SK-N-SH treated with all-trans-retinoic acid at 6 μM for 48 hours (cell line): ENCODE measurements at regions not wholly inside any gene's neighbourhood (a gene's known extent, or its start where the extent isn't known, plus 50 kb on each side); places are given as distances from the start of the nearest gene placed in this dataset.

Experiments
- ATAC-seq: fragments of 200-7000 bp; cut with Tn5 transposase; 3 replicates; pipeline ENCODE4 v1.9.1; 2020; ENCODE audit warnings: mild to moderate bottlenecking, moderate library complexity
- ARNTL ChIP-seq: fragments of 450-650 bp; formaldehyde crosslinking; IDR thresholded peaks from 2 replicates; pipeline ENCODE4 v1.5.0; 2020; ENCODE audit warnings: low read depth, mild to moderate bottlenecking, moderate library complexity, borderline replicate concordance
- BACH2 ChIP-seq: fragments of 250-450 bp; sonication (Bioruptor Pico); IDR thresholded peaks from 2 replicates; pipeline ENCODE4 v1.9.0; 2021; ENCODE audit warnings: mild to moderate bottlenecking, borderline replicate concordance
- CSDC2 ChIP-seq: fragments of 250-450 bp; sonication (Bioruptor Pico); IDR thresholded peaks from 2 replicates; pipeline ENCODE4 v1.5.0; 2020; ENCODE audit warnings: mild to moderate bottlenecking, moderate library complexity
- CSRNP3 ChIP-seq: fragments of 250-450 bp; sonication (Bioruptor Pico); IDR thresholded peaks from 2 replicates; pipeline ENCODE4 v1.5.1; 2021; ENCODE audit warnings: mild to moderate bottlenecking, moderate library complexity
- ESRRG ChIP-seq: fragments of 250-450 bp; sonication (Bioruptor Pico); IDR thresholded peaks from 2 replicates; pipeline ENCODE4 v1.6.1; 2021; ENCODE audit warnings: mild to moderate bottlenecking
- GLIS3 ChIP-seq: fragments of 250-450 bp; sonication (Bioruptor Pico); IDR thresholded peaks from 2 replicates; pipeline ENCODE4 v1.5.0; 2020; ENCODE audit warnings: mild to moderate bottlenecking, moderate library complexity
- ISL1 ChIP-seq: fragments of 250-450 bp; sonication (Bioruptor Pico); IDR thresholded peaks from 2 replicates; pipeline ENCODE4 v2.1.2; 2022; ENCODE audit warnings: mild to moderate bottlenecking, moderate library complexity
- OSR1 ChIP-seq: fragments of 250-450 bp; sonication (Bioruptor Pico); IDR thresholded peaks from 2 replicates; pipeline ENCODE4 v1.8.0; 2022; ENCODE audit warnings: moderate library complexity, mild to moderate bottlenecking, inconsistent platforms
- POU6F1 ChIP-seq: fragments of 250-450 bp; sonication (Bioruptor Pico); IDR thresholded peaks from 2 replicates; pipeline ENCODE4 v1.8.0; 2021; ENCODE audit warnings: low read depth, mild to moderate bottlenecking, moderate library complexity, borderline replicate concordance
- PPARA ChIP-seq: fragments of 250-450 bp; sonication (Bioruptor Pico); IDR thresholded peaks from 2 replicates; pipeline ENCODE4 v1.5.0; 2020; ENCODE audit warnings: mild to moderate bottlenecking, borderline replicate concordance
- RARB ChIP-seq: fragments of 250-450 bp; sonication (Bioruptor Pico); IDR thresholded peaks from 2 replicates; pipeline ENCODE4 v1.8.0; 2021; ENCODE audit warnings: mild to moderate bottlenecking, moderate library complexity
- SNAI2 ChIP-seq: fragments of 250-450 bp; sonication (Bioruptor Pico); IDR thresholded peaks from 2 replicates; pipeline ENCODE4 v1.5.0; 2020; ENCODE audit warnings: mild to moderate bottlenecking, moderate library complexity
- TCF4 ChIP-seq: fragments of 250-450 bp; sonication (Bioruptor Pico); IDR thresholded peaks from 2 replicates; pipeline ENCODE4 v1.8.0; 2021; ENCODE audit warnings: mild to moderate bottlenecking, moderate library complexity, borderline replicate concordance
- TOX ChIP-seq: fragments of 250-450 bp; sonication (Bioruptor Pico); IDR thresholded peaks from 2 replicates; pipeline ENCODE4 v1.8.0; 2021; ENCODE audit warnings: mild to moderate bottlenecking, moderate library complexity, borderline replicate concordance
- ZC3H10 ChIP-seq: fragments of 250-450 bp; sonication (Bioruptor Pico); IDR thresholded peaks from 2 replicates; pipeline ENCODE4 v1.5.1; 2021; ENCODE audit warnings: mild to moderate bottlenecking, moderate library complexity
- ZFP3 ChIP-seq: fragments of 250-450 bp; sonication (Bioruptor Pico); IDR thresholded peaks from 2 replicates; pipeline ENCODE4 v1.5.0; 2020; ENCODE audit warnings: mild to moderate bottlenecking, moderate library complexity
- ZFP30 ChIP-seq: fragments of 450-650 bp; formaldehyde crosslinking; IDR thresholded peaks from 2 replicates; pipeline ENCODE4 v1.5.0; 2022; ENCODE audit warnings: mild to moderate bottlenecking, moderate library complexity
- ZNF8 ChIP-seq: fragments of 450-650 bp; formaldehyde crosslinking; IDR thresholded peaks from 2 replicates; pipeline ENCODE4 v1.5.0; 2020; ENCODE audit warnings: mild to moderate bottlenecking, moderate library complexity
- TF ChIP-seq, protein P1 (sequence below): fragments of 250-450 bp; sonication (Bioruptor Pico); IDR thresholded peaks from 2 replicates; pipeline ENCODE4 v1.5.1; 2020; ENCODE audit warnings: low read depth, mild to moderate bottlenecking, moderate library complexity
- TF ChIP-seq, protein P2 (sequence below): fragments of 250-450 bp; sonication (Bioruptor Pico); IDR thresholded peaks from 2 replicates; pipeline ENCODE4 v1.8.0; 2020; ENCODE audit warnings: mild to moderate bottlenecking, moderate library complexity, borderline replicate concordance
- TF ChIP-seq, protein P3 (sequence below): fragments of 250-450 bp; sonication (Bioruptor Pico); IDR thresholded peaks from 2 replicates; pipeline ENCODE4 v1.5.0; 2020; ENCODE audit warnings: mild to moderate bottlenecking, moderate library complexity

- ATAC-seq = no peak
These were observed 91.8 kb upstream of the LRFN2 start for GRCh38 chr6:40678941-40679340.

DNA sequence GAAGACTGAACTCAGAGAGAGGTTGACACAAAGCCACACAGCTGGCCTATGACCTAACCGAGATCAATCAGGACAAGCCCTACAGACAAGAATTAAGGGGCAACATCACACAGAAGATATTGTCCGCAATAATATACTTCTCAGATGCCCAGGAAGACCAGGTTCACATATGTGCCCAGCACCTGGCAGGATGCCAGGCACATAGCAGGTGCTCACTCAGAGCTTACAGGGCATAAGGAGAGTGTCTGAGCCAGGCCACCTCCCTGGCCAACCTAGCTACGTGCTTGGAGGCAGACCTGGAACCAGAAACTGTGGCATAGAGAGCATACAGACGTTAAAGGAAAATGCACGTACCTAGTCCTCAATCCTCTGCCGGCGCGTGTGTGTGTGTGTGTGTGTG, 87.0 kb upstream of the LRFN2 start:
- no peak for ATAC-seq
- TF ChIP-seq ZNF8 (CRISPR knock-in tag) (no peak), GLIS3 (no peak), ISL1 (CRISPR knock-in tag) (no peak), ZFP30 (CRISPR knock-in tag) (no peak), TCF4 (CRISPR knock-in tag) (no peak), POU6F1 (CRISPR knock-in tag) (no peak), OSR1 (no peak), PPARA (CRISPR knock-in tag) (no peak), BACH2 (CRISPR knock-in tag) (no peak), SNAI2 (no peak), RARB (CRISPR knock-in tag) (no peak), CSDC2 (CRISPR knock-in tag) (no peak), ARNTL (no peak), ESRRG (no peak), TOX (no peak), CSRNP3 (CRISPR knock-in tag) (no peak), ZC3H10 (CRISPR knock-in tag) (no peak)
- TF ChIP-seq, protein P1, sequence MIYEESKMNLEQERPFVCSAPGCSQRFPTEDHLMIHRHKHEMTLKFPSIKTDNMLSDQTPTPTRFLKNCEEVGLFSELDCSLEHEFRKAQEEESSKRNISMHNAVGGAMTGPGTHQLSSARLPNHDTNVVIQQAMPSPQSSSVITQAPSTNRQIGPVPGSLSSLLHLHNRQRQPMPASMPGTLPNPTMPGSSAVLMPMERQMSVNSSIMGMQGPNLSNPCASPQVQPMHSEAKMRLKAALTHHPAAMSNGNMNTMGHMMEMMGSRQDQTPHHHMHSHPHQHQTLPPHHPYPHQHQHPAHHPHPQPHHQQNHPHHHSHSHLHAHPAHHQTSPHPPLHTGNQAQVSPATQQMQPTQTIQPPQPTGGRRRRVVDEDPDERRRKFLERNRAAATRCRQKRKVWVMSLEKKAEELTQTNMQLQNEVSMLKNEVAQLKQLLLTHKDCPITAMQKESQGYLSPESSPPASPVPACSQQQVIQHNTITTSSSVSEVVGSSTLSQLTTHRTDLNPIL (CRISPR knock-in tag) = no peak
- TF ChIP-seq, protein P2, sequence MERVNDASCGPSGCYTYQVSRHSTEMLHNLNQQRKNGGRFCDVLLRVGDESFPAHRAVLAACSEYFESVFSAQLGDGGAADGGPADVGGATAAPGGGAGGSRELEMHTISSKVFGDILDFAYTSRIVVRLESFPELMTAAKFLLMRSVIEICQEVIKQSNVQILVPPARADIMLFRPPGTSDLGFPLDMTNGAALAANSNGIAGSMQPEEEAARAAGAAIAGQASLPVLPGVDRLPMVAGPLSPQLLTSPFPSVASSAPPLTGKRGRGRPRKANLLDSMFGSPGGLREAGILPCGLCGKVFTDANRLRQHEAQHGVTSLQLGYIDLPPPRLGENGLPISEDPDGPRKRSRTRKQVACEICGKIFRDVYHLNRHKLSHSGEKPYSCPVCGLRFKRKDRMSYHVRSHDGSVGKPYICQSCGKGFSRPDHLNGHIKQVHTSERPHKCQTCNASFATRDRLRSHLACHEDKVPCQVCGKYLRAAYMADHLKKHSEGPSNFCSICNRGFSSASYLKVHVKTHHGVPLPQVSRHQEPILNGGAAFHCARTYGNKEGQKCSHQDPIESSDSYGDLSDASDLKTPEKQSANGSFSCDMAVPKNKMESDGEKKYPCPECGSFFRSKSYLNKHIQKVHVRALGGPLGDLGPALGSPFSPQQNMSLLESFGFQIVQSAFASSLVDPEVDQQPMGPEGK (CRISPR knock-in tag) = no peak
- TF ChIP-seq, protein P3, sequence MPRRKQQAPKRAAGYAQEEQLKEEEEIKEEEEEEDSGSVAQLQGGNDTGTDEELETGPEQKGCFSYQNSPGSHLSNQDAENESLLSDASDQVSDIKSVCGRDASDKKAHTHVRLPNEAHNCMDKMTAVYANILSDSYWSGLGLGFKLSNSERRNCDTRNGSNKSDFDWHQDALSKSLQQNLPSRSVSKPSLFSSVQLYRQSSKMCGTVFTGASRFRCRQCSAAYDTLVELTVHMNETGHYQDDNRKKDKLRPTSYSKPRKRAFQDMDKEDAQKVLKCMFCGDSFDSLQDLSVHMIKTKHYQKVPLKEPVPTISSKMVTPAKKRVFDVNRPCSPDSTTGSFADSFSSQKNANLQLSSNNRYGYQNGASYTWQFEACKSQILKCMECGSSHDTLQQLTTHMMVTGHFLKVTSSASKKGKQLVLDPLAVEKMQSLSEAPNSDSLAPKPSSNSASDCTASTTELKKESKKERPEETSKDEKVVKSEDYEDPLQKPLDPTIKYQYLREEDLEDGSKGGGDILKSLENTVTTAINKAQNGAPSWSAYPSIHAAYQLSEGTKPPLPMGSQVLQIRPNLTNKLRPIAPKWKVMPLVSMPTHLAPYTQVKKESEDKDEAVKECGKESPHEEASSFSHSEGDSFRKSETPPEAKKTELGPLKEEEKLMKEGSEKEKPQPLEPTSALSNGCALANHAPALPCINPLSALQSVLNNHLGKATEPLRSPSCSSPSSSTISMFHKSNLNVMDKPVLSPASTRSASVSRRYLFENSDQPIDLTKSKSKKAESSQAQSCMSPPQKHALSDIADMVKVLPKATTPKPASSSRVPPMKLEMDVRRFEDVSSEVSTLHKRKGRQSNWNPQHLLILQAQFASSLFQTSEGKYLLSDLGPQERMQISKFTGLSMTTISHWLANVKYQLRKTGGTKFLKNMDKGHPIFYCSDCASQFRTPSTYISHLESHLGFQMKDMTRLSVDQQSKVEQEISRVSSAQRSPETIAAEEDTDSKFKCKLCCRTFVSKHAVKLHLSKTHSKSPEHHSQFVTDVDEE = no peak

More at GRCh38 chr6:40678941-40679340, 91.8 kb upstream of the LRFN2 start:
- TF ChIP-seq, protein P1 (CRISPR knock-in tag) = no peak
- TF ChIP-seq ARNTL (no peak), RARB (CRISPR knock-in tag) (no peak), ZFP3 (CRISPR knock-in tag) (no peak)

GRCh38 chr6:40672087-40672486, 84.9 kb upstream of the LRFN2 start:
- ATAC-seq = no peak

More at GRCh38 chr6:40672087-40672486, 84.9 kb upstream of the LRFN2 start:
- no peak for TF ChIP-seq SNAI2
- TF ChIP-seq GLIS3 = no peak
